Osteoblast (primary cell): ENCODE measurements at regions not wholly inside any gene's neighbourhood (a gene's known extent, or its start where the extent isn't known, plus 50 kb on each side); places are given as distances from the start of the nearest gene placed in this dataset.

Experiments
- DNase-seq: peaks from one replicate; pipeline ENCODE4 v3.0.0; 2011; ENCODE audit warnings: low spot score, mixed read lengths; ENCODE audit not compliant: insufficient read length; ENCODE audit errors: missing footprints
- H2AFZ ChIP-seq: 2 replicates; pipeline ENCODE4 v1.6.0; 2011; ENCODE audit warnings: mild to moderate bottlenecking, low read length
- H3K27ac ChIP-seq: 2 replicates; pipeline ENCODE4 v1.5.1; 2011; ENCODE audit warnings: mild to moderate bottlenecking, low read depth, low read length, moderate library complexity
- H3K27me3 ChIP-seq: 2 replicates; pipeline ENCODE4 v1.6.0; 2012; ENCODE audit warnings: mild to moderate bottlenecking, control low read depth, inconsistent platforms, low read length, moderate library complexity; ENCODE audit not compliant: insufficient read depth
- H3K36me3 ChIP-seq: 2 replicates; pipeline ENCODE4 v1.5.1; 2011; ENCODE audit warnings: mild to moderate bottlenecking, low read length, control low read depth, moderate library complexity; ENCODE audit not compliant: insufficient read depth
- H3K4me1 ChIP-seq: 2 replicates; pipeline ENCODE4 v1.5.1; 2011; ENCODE audit warnings: mild to moderate bottlenecking, low read length, control low read depth, moderate library complexity; ENCODE audit not compliant: insufficient read depth
- H3K4me2 ChIP-seq: 2 replicates; pipeline ENCODE4 v1.6.0; 2011; ENCODE audit warnings: mild to moderate bottlenecking, low read length; ENCODE audit not compliant: insufficient read depth
- H3K4me3 ChIP-seq: fragments of 200-600 bp; sonication (generic); 3 replicates; pipeline ENCODE4 v1.5.1; 2012; ENCODE audit warnings: mild to moderate bottlenecking, low read length, inconsistent platforms; ENCODE audit not compliant: insufficient read depth
- H3K79me2 ChIP-seq: 2 replicates; pipeline ENCODE4 v1.6.0; 2012; ENCODE audit warnings: mild to moderate bottlenecking, low read length, control low read depth, inconsistent platforms; ENCODE audit not compliant: insufficient read depth
- H3K9me3 ChIP-seq: 2 replicates; pipeline ENCODE4 v1.5.1; 2011; ENCODE audit warnings: low read depth, low read length, control low read depth
- H4K20me1 ChIP-seq: 2 replicates; pipeline ENCODE4 v1.6.0; 2012; ENCODE audit warnings: mild to moderate bottlenecking, low read length, control low read depth; ENCODE audit not compliant: insufficient read depth
- CTCF ChIP-seq: IDR thresholded peaks from 2 replicates; pipeline ENCODE4 v1.5.1; 2011; ENCODE audit warnings: mild to moderate bottlenecking, low read depth, low read length, moderate library complexity; ENCODE audit errors: extremely low read depth

- no peak overlapping the region for H3K27ac ChIP-seq
- no peak overlapping the region for H3K4me3 ChIP-seq
- H3K36me3 ChIP-seq, result no peaks in the 10 kb centered on the region
- no peaks in the 10 kb centered on the region for H3K4me1 ChIP-seq
- no peak overlapping the region for H3K4me2 ChIP-seq
- H2AFZ ChIP-seq, result no peak overlapping the region
- H3K9me3 ChIP-seq, result no peaks in the 10 kb centered on the region
- no peak for DNase-seq
- no peak for TF ChIP-seq CTCF
- H4K20me1 ChIP-seq, result no peaks in the 10 kb centered on the region
- H3K79me2 ChIP-seq, result no peaks in the 10 kb centered on the region
- peaks cover 19% of the 10 kb centered on the region for H3K27me3 ChIP-seq
Measured at GRCh38 chr15:70219256-70219895, 121.7 kb upstream of the TLE3 start.

DNA sequence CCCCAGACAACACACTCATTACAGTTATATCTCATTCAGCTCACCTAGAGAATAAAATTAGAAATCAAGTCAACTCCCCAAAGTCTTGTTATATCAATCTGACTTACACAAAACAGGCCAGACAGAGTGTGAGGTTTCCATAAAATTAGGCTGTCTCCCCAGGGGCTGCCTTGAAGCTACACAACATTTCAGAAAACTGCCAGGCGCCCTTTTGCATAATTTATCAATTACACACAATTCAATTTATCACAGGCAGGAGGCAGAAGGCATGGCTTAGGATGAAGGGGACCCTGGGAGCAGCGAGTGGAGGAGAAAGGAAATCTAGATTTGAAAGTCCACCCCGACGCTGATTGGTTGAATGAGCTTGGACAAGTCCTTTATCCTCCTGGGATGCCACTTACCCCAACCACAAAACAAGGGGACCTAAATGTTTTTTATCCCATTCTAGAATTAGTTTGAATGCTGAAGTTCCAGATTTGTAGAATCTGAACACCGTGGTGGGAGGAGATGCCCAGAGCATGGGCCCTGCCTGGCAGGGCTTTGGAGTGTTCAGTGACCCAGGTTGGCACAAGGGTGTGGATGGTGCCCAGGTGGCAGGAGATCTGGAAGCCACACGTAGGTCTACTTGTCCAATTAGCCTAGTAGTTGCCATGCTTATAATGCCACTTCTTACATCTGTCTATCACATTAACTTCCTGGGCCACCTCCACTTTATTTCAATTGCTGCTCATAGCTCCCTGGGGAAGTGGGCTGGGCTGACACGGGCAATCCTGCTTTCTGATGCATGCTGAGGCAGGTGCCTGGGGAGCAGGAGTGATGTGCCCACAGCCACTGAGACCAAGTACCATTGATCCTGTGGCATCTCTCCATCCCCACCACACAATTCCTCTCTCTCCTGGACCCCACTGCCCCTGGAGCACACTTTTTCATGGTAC, 119.8 kb upstream of the TLE3 start:
- no peak for TF ChIP-seq CTCF
- DNase-seq, result no peak
- Histone ChIP-seq H3K9me3 (no peaks in the 10 kb centered on the region), H3K27ac (no peak overlapping the region), H3K4me3 (no peak overlapping the region), H3K4me1 (no peaks in the 10 kb centered on the region), H3K36me3 (no peaks in the 10 kb centered on the region), H4K20me1 (no peaks in the 10 kb centered on the region), H2AFZ (no peak overlapping the region), H3K27me3 (peaks cover 14% of the 10 kb centered on the region), H3K4me2 (no peak overlapping the region), H3K79me2 (no peaks in the 10 kb centered on the region)

DNA sequence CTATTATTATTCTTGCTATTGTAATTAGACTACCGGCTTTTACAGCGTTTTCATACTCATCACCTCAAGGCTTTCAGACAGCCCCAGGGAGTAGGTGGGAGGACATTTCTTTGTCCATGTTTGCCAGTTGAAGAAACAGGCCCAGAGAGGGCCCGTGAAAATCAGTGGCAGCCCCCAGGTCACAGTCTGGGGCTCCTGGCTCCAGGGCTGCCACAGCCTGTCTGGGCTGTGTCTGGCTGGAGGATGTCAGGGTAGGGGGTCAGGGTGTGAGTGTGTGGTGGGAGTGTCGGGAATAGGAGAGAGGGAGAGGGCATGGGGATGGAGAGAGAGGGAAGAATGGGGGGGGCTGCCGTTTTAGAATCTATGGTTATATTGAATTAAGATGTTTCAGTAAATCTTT, 118.2 kb upstream of the TLE3 start:
- H3K4me2 ChIP-seq, result no peak overlapping the region
- H3K27me3 ChIP-seq, result peaks cover 16% of the 10 kb centered on the region
- H3K36me3 ChIP-seq, result no peaks in the 10 kb centered on the region
- H3K9me3 ChIP-seq, result no peaks in the 10 kb centered on the region
- DNase-seq, result no peak
- H3K4me1 ChIP-seq, result no peaks in the 10 kb centered on the region
- H3K79me2 ChIP-seq, result no peaks in the 10 kb centered on the region
- H4K20me1 ChIP-seq, result no peaks in the 10 kb centered on the region
- H3K27ac ChIP-seq, result no peak overlapping the region
- TF ChIP-seq CTCF, result no peak
- no peak overlapping the region for H3K4me3 ChIP-seq
- H2AFZ ChIP-seq, result no peak overlapping the region

GRCh38 chr15:70214941-70215635, 117.4 kb upstream of the TLE3 start:
- Histone ChIP-seq H3K36me3 (no peaks in the 10 kb centered on the region), H2AFZ (no peak overlapping the region), H3K4me3 (no peak overlapping the region), H3K4me2 (no peak overlapping the region), H3K27me3 (peaks cover 17% of the 10 kb centered on the region), H3K4me1 (no peaks in the 10 kb centered on the region), H4K20me1 (no peaks in the 10 kb centered on the region), H3K27ac (no peak overlapping the region), H3K9me3 (no peaks in the 10 kb centered on the region), H3K79me2 (no peaks in the 10 kb centered on the region)
- no peak for TF ChIP-seq CTCF
- DNase-seq, result no peak
